ENCODE measurements at regions not wholly inside any gene's neighbourhood (a gene's known extent, or its start where the extent isn't known, plus 50 kb on each side); places are given as distances from the start of the nearest gene placed in this dataset.
"Not testable (repeated sequence)": the region's sequence is repeated elsewhere in the genome, so short reads cannot be mapped to it uniquely, and the experiment has no call there.

DNA sequence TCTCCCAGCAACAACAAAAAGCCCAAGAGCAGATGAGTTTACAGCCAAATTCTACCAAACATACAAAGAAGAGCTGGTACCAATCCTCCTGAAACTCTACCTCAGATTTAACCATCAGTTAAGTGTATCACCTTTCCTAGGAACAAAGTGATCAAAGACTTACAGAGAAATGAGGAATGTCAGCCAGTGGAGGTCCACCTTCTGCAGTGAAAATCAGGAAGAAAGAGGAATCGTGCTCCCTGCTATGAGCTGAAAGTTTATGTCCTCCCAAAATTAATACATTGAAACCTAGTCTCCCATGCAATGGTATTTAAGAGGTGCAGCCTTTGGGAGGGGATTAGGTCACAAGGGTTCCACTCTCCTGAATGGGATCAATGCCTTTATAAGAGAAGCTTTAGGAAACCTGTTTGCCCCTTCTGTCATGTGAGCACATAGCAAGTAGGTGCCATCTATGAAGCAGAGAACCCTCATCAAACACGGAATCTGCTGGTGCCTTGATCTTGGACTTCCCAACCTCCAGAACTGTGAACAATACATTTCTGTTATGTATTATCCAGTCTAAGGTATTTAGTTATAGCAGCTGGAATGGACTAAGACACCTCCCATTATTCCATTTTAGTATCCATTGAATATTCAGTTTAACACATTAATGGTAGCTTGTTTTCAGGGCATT, 139.0 kb upstream of the FZD8 start:
- Histone ChIP-seq H3K27me3 (peaks cover 0 to 9% (median 0%) of the 10 kb centered on the region in 4 donors), H3K27ac (no peak overlapping the region), H3K36me3 (no peaks in the 10 kb centered on the region), H3K4me3 (no peak overlapping the region), H3K4me1 (no peaks in the 10 kb centered on the region), H3K9me3 (peaks cover 0 to 5% (median 0%) of the 10 kb centered on the region in 3 donors)
- WGBS, 2 donors = 71 to 75% methylated on average over 2 of the region's 2 CpGs
- TF ChIP-seq, protein P1, sequence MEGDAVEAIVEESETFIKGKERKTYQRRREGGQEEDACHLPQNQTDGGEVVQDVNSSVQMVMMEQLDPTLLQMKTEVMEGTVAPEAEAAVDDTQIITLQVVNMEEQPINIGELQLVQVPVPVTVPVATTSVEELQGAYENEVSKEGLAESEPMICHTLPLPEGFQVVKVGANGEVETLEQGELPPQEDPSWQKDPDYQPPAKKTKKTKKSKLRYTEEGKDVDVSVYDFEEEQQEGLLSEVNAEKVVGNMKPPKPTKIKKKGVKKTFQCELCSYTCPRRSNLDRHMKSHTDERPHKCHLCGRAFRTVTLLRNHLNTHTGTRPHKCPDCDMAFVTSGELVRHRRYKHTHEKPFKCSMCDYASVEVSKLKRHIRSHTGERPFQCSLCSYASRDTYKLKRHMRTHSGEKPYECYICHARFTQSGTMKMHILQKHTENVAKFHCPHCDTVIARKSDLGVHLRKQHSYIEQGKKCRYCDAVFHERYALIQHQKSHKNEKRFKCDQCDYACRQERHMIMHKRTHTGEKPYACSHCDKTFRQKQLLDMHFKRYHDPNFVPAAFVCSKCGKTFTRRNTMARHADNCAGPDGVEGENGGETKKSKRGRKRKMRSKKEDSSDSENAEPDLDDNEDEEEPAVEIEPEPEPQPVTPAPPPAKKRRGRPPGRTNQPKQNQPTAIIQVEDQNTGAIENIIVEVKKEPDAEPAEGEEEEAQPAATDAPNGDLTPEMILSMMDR (IDR thresholded peaks at IDR 0.05) = no peak
- no peak for TF ChIP-seq POLR2A (IDR thresholded peaks at IDR 0.05)
- intact Hi-C loops (cut with DNase I) = no loop called here
- no peak for DNase-seq

DNA sequence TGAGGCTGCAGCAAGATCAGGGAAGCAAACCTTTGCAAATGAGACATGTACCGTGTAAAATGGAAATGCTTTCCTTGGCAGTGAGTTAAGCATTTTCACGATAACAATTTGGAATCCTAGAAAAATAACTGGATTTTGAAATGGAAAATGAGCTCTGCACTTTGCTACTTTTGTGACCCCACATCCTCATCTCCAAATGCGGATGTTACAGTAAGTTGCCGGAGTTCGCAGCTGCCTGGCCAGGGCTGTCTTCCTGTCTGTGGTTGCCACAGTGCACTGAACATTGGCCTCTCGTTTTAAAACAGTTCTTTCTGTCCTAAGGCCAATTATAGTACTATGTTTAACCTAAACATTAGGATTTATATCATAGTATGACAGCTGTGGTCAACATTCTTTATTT, 136.2 kb upstream of the FZD8 start:
- H3K9me3 ChIP-seq = no peaks in the 10 kb centered on the region
- intact Hi-C loops (cut with DNase I) = no loop called here
- H3K4me1 ChIP-seq = no peaks in the 10 kb centered on the region
- no peak overlapping the region for H3K27ac ChIP-seq
- H3K4me3 ChIP-seq = no peak overlapping the region
- no peak for TF ChIP-seq POLR2A (IDR thresholded peaks at IDR 0.05)
- TF ChIP-seq, protein P1 (IDR thresholded peaks at IDR 0.05) = no peak
- 41 to 52% methylated on average over 6 of the region's 6 CpGs for WGBS, 2 donors
- peaks cover 0 to 8% (median 0%) of the 10 kb centered on the region in 4 donors for H3K27me3 ChIP-seq
- no peaks in the 10 kb centered on the region for H3K36me3 ChIP-seq
- no peak for DNase-seq

DNA sequence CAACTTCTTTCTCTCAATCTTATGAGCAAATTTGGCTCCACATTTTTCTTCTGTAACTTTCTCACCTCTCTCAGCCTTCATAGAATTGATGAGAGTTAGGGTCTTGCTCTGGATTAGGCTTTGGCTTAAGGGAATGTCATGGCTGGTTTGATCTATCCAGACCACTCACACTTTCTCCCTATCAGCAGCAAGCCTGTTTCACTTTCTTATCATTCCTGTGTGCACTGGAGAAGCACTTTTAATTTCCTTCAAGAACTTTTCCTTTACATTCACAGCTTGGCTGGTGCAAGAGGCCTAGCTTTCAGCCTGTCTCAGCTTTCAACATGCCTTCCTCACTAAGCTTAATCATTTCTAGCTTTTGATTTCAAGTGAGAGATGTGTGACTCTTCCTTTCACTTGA, 134.5 kb upstream of the FZD8 start:
- H3K4me3 ChIP-seq; intact Hi-C loops (cut with DNase I); H3K27me3 ChIP-seq; H3K36me3 ChIP-seq; H3K4me1 ChIP-seq; H3K27ac ChIP-seq; H3K9me3 ChIP-seq; DNase-seq: not testable (repeated sequence)

DNA sequence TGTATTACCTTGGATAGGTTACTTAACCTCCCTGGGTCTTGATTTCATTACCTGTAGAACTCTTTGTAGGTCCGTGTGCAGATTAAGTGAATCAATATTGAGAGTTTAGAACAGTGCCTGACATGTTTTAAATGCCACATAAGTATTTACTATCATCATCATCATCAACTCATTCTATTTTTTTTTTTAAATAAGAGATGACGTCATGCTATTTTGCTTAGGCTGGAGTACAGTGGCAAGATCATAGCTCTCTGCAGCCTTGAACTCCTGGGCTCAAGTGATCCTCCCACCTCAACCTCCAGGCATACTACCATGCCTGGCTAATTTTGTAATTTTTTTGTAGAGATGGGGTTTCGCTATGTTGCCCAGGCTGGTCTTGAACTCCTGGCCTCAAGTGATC, 132.0 kb upstream of the FZD8 start:
- WGBS, 2 donors = 83 to 87% methylated on average over 3 of the region's 3 CpGs
- no peaks in the 10 kb centered on the region for H3K4me1 ChIP-seq
- no peak overlapping the region for H3K4me3 ChIP-seq
- H3K27me3 ChIP-seq = peaks cover 0 to 4% (median 0%) of the 10 kb centered on the region in 4 donors
- no peaks in the 10 kb centered on the region for H3K9me3 ChIP-seq
- intact Hi-C loops (cut with DNase I) = no loop called here
- H3K36me3 ChIP-seq = no peaks in the 10 kb centered on the region
- no peak for DNase-seq
- no peak overlapping the region for H3K27ac ChIP-seq
- TF ChIP-seq POLR2A (IDR thresholded peaks at IDR 0.05) = no peak
- TF ChIP-seq, protein P1 (IDR thresholded peaks at IDR 0.05) = no peak

DNA sequence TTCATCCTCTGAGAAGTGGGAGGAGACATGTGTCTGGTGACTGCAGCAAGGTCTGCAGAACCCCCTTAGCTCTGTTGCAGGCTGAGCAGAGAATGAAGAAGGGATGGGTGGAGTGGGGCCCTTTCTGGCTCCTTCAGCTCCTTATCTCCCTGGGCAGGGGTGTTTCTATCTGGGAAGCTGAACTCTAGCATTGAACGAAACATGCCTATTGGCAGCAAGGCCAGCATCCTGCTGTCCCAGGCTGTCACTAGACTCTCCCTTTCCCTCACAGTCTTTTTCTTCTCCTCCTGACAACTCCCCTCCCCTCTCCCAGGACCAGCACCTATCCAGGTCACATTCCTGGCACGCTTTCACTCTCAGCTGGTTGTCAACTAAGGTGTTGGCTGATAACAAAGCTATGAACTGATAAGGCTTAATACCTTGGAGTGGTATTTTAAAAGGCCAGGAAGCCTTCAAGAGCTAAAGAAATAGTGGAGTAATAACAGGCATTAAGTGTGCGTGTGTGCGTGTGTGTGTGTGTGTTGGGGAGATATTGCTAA, 128.8 kb upstream of the FZD8 start:
- no peaks in the 10 kb centered on the region for H3K4me1 ChIP-seq
- peaks cover 0 to 4% (median 0%) of the 10 kb centered on the region in 4 donors for H3K27me3 ChIP-seq
- WGBS, 2 donors = 84 to 87% methylated on average over 4 of the region's 4 CpGs
- H3K36me3 ChIP-seq = no peaks in the 10 kb centered on the region
- no peaks in the 10 kb centered on the region for H3K9me3 ChIP-seq
- intact Hi-C loops (cut with DNase I) = no loop called here
- DNase-seq = no peak
- no peak overlapping the region for H3K4me3 ChIP-seq
- no peak overlapping the region for H3K27ac ChIP-seq
- no peak for TF ChIP-seq POLR2A (IDR thresholded peaks at IDR 0.05)
- TF ChIP-seq, protein P1 (IDR thresholded peaks at IDR 0.05) = no peak

DNA sequence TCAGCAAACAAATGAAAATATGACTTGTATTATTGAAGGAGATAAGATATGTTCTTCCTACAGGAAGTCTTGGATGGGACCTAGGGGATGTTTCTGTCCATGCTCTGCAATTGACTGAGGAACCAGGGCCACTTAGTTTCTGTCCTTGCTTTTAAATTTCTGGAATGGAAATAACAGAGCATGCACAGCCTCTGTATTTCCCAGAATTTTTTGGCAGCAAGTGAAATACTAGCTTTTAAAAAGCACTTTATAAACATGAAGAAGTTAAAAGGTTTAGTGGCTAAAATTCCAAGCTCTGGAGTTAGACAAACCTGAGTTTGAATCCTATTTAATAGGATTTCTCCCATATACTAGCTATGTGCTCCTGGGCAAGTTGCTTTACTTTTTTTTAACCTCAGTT, 127.7 kb upstream of the FZD8 start:
- H3K27me3 ChIP-seq = peaks cover 0 to 10% (median 0%) of the 10 kb centered on the region in 4 donors
- H3K27ac ChIP-seq = no peak overlapping the region
- no peak overlapping the region for H3K4me3 ChIP-seq
- no peak for DNase-seq
- H3K36me3 ChIP-seq = no peaks in the 10 kb centered on the region
- H3K9me3 ChIP-seq = no peaks in the 10 kb centered on the region
- TF ChIP-seq, protein P1 (IDR thresholded peaks at IDR 0.05) = no peak
- no peak for TF ChIP-seq POLR2A (IDR thresholded peaks at IDR 0.05)
- peaks cover 0 to 4% (median 0%) of the 10 kb centered on the region in 3 donors for H3K4me1 ChIP-seq
- intact Hi-C loops (cut with DNase I) = no loop called here
